ENCODE measurements at regions not wholly inside any gene's neighbourhood (a gene's known extent, or its start where the extent isn't known, plus 50 kb on each side); places are given as distances from the start of the nearest gene placed in this dataset.

DNA sequence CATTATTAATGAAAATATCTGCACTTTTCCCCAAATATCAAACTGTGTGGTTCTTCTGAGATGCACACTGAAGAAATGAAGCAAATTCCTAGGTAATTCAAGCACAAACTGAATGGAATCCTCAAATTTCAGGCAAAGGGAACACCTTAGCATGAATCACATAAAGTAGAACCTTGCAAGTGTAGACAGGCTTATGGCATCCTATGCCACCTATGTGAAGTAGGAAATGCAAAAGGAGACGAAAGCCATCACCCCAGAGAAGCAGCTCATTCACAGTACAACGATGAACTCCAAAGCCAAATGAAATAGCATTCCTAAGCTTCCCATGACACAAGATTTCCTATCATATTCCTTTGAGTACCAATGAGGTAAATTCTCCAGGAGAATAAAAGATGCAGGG is 461.2 kb upstream of the RUNX1 start:
- no peak overlapping the region for H3K4me3 Mint-ChIP-seq
- POLR2A ChIA-PET = no interaction called here
- H3K27me3 Mint-ChIP-seq = peaks cover 22% of the 10 kb centered on the region
- H3K36me3 Mint-ChIP-seq (ENCODE audit: low read depth) = no peaks in the 10 kb centered on the region
- CTCF ChIA-PET = no interaction called here
- TF ChIP-seq, protein P1, sequence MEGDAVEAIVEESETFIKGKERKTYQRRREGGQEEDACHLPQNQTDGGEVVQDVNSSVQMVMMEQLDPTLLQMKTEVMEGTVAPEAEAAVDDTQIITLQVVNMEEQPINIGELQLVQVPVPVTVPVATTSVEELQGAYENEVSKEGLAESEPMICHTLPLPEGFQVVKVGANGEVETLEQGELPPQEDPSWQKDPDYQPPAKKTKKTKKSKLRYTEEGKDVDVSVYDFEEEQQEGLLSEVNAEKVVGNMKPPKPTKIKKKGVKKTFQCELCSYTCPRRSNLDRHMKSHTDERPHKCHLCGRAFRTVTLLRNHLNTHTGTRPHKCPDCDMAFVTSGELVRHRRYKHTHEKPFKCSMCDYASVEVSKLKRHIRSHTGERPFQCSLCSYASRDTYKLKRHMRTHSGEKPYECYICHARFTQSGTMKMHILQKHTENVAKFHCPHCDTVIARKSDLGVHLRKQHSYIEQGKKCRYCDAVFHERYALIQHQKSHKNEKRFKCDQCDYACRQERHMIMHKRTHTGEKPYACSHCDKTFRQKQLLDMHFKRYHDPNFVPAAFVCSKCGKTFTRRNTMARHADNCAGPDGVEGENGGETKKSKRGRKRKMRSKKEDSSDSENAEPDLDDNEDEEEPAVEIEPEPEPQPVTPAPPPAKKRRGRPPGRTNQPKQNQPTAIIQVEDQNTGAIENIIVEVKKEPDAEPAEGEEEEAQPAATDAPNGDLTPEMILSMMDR (IDR thresholded peaks at IDR 0.05) = no peak
- no peak for ATAC-seq (ENCODE audit: low read depth)
- no peaks in the 10 kb centered on the region for H3K9me3 Mint-ChIP-seq
- no peak overlapping the region for H3K27ac Mint-ChIP-seq
- no peak for DNase-seq
- H3K4me1 Mint-ChIP-seq = peaks cover 3% of the 10 kb centered on the region
- intact Hi-C loops (cut with micrococcal nuclease) = no loop called here

- H3K4me1 Mint-ChIP-seq = peaks cover 5% of the 10 kb centered on the region
- H3K36me3 Mint-ChIP-seq (ENCODE audit: low read depth) = no peaks in the 10 kb centered on the region
- ChIA-PET CTCF (interaction anchor here (1.8 kb wide), 1 partner anchor 764 kb away, joined by 7 read pairs; no protein-coding TSS in a partner anchor), POLR2A (no interaction called here)
- no peak for ATAC-seq (ENCODE audit: low read depth)
- peaks cover 22% of the 10 kb centered on the region for H3K27me3 Mint-ChIP-seq
- TF ChIP-seq, protein P1 (IDR thresholded peaks at IDR 0.05) = no peak
- H3K4me3 Mint-ChIP-seq = no peak overlapping the region
- intact Hi-C loops (cut with micrococcal nuclease) = no loop called here
- DNase-seq = no peak
- H3K27ac Mint-ChIP-seq = no peak overlapping the region
- H3K9me3 Mint-ChIP-seq = no peaks in the 10 kb centered on the region
These were observed 460.1 kb upstream of the RUNX1 start for GRCh38 chr21:35509001-35509704.

- H3K27me3 Mint-ChIP-seq = peaks cover 18% of the 10 kb centered on the region
- intact Hi-C loops (cut with micrococcal nuclease) = no loop called here
- TF ChIP-seq, protein P1 (IDR thresholded peaks at IDR 0.05) = no peak
- ATAC-seq (ENCODE audit: low read depth) = no peak
- no peak overlapping the region for H3K27ac Mint-ChIP-seq
- no peak overlapping the region for H3K4me3 Mint-ChIP-seq
- H3K4me1 Mint-ChIP-seq = peaks cover 13% of the 10 kb centered on the region
- DNase-seq = no peak
- H3K36me3 Mint-ChIP-seq (ENCODE audit: low read depth) = no peaks in the 10 kb centered on the region
- H3K9me3 Mint-ChIP-seq = no peaks in the 10 kb centered on the region
- ChIA-PET CTCF (interaction anchor here (1.8 kb wide), 1 partner anchor 763 kb away, joined by 7 read pairs; no protein-coding TSS in a partner anchor), POLR2A (no interaction called here)
These were observed 459.2 kb upstream of the RUNX1 start for GRCh38 chr21:35508139-35508888.

DNA sequence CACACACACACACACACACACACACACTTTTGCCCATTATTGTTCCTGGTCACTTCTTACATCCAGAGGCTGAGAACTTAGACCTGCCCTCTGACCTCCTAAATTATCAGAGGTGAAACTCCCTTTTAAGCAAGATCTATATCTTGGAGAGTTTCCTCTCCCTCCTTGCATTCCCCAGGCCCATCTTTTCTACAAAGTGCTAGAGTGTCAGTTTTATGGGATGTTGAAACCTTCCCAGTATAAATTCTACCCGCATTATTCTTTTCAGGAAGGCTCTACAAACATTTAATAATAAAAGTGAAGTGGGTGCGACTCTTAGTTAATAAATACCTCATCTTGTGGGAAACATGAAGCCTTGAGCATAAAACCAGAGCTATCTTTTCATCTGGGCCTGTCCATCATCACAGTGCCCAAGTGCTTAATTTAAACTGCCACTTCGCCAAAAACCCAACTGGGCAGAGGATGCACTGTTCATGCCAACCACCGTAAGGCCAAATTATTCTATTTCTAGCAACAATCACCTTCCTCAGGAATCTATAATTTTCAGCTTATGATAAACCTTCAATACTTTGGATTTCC is 458.2 kb upstream of the RUNX1 start:
- CTCF ChIA-PET = interaction anchor here (1.8 kb wide), 1 partner anchor 762 kb away, joined by 7 read pairs; no protein-coding TSS in a partner anchor
- POLR2A ChIA-PET = no interaction called here
- ATAC-seq (ENCODE audit: low read depth) (no peak), DNase-seq (no peak)
- intact Hi-C loops (cut with micrococcal nuclease) = loop anchor here (2.0 kb wide), 1 partner anchor 18 kb away; no protein-coding TSS in a partner anchor
- no peaks in the 10 kb centered on the region for H3K36me3 Mint-ChIP-seq (ENCODE audit: low read depth)
- no peak overlapping the region for H3K27ac Mint-ChIP-seq
- no peak overlapping the region for H3K4me3 Mint-ChIP-seq
- H3K4me1 Mint-ChIP-seq = peaks cover 14% of the 10 kb centered on the region
- H3K9me3 Mint-ChIP-seq = no peaks in the 10 kb centered on the region
- peaks cover 21% of the 10 kb centered on the region for H3K27me3 Mint-ChIP-seq
- TF ChIP-seq, protein P1 (IDR thresholded peaks at IDR 0.05) = no peak

DNA sequence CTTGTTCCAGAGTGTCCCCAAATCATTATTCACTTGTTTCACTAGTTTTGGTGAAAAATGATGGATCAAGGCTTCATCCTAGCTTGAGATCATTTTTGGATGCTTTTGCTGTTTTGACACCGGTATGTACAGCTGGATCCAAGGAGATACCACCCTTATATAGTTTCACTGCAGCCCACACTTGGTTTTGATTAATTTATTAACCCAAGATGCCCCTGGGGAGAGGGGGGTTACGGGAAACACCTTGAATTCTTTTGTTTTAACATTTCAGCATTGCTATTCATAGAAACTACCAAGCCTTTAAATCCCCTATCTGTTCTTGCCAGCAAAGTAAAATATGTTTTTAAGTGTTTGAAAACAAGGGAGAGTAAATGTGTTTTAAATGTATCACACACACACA is 457.7 kb upstream of the RUNX1 start:
- no peaks in the 10 kb centered on the region for H3K36me3 Mint-ChIP-seq (ENCODE audit: low read depth)
- TF ChIP-seq, protein P1 (IDR thresholded peaks at IDR 0.05) = no peak
- no peak overlapping the region for H3K27ac Mint-ChIP-seq
- DNase-seq (no peak), ATAC-seq (ENCODE audit: low read depth) (no peak)
- H3K27me3 Mint-ChIP-seq = peaks cover 22% of the 10 kb centered on the region
- intact Hi-C loops (cut with micrococcal nuclease) = loop anchor here (2.0 kb wide), 1 partner anchor 18 kb away; no protein-coding TSS in a partner anchor
- ChIA-PET POLR2A (no interaction called here), CTCF (no interaction called here)
- H3K4me3 Mint-ChIP-seq = no peak overlapping the region
- H3K4me1 Mint-ChIP-seq = peaks cover 14% of the 10 kb centered on the region
- no peaks in the 10 kb centered on the region for H3K9me3 Mint-ChIP-seq

Data from activated B cell treated with CpG ODN at 0.5 μM for 24 hours (primary cell).